ENCODE measurements at regions not wholly inside any gene's neighbourhood (a gene's known extent, or its start where the extent isn't known, plus 50 kb on each side); places are given as distances from the start of the nearest gene placed in this dataset.

DNA sequence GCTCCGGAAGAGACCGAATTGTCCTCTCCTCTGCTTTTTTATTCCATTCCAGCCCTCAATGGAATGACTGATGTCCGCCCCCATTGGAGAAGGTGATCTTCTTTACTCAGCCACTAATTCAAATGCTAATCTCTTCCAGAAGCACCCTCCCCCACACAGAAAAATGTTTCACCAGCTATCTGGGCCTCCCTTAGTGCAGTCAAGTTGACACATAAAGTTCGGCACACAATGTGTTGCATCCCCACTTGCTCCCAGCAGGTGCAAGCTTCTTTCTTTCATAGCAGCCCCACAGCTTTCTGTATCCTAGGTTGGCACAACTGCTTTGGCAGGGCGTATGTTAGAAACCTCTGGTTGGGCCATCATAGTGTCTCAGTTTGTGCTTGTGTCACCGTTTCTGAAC lies 73.3 kb upstream of the TLR3 start:
- TF ChIP-seq POLR2AphosphoS5 (IDR thresholded peaks at IDR 0.05) (no peak), MXI1 (conservative IDR thresholded peaks at IDR 0.05; ENCODE audit: poor library complexity, severe bottlenecking) (no peak), TAF1 (IDR thresholded peaks at IDR 0.05; ENCODE audit: low read depth) (no peak), EP300 (conservative IDR thresholded peaks at IDR 0.05; ENCODE audit: poor library complexity, severe bottlenecking) (no peak), CTCF (IDR thresholded peaks at IDR 0.05; ENCODE audit: poor library complexity, severe bottlenecking) (no peak), EZH2 (IDR thresholded peaks at IDR 0.05; ENCODE audit: borderline replicate concordance, insufficient read depth, low read length, poor library complexity, severe bottlenecking) (no peak), REST (IDR thresholded peaks at IDR 0.05; ENCODE audit: borderline replicate concordance) (no peak)
- Histone ChIP-seq H2AFZ (ENCODE audit: low read depth, low read length) (no peak overlapping the region), H3K4me2 (ENCODE audit: low read length) (no peak overlapping the region)

GRCh38 chr4:185997296-185997695 lies 71.7 kb upstream of the TLR3 start:
- no peaks in the 10 kb centered on the region for H3K9me2 ChIP-seq (ENCODE audit: insufficient read depth, low read length)
- TF ChIP-seq RAD21 (conservative IDR thresholded peaks at IDR 0.05), result no peak
- TF ChIP-seq EP300 (conservative IDR thresholded peaks at IDR 0.05; ENCODE audit: poor library complexity, severe bottlenecking), result no peak
- no peak for TF ChIP-seq TAF1 (IDR thresholded peaks at IDR 0.05; ENCODE audit: low read depth)
- TF ChIP-seq REST (IDR thresholded peaks at IDR 0.05; ENCODE audit: borderline replicate concordance), result no peak
- no peak for TF ChIP-seq MXI1 (conservative IDR thresholded peaks at IDR 0.05; ENCODE audit: poor library complexity, severe bottlenecking)
- TF ChIP-seq SMC3 (conservative IDR thresholded peaks at IDR 0.05; ENCODE audit: poor library complexity), result no peak
- TF ChIP-seq EZH2 (IDR thresholded peaks at IDR 0.05; ENCODE audit: borderline replicate concordance, insufficient read depth, low read length, poor library complexity, severe bottlenecking), result no peak
- no peak for TF ChIP-seq POLR2AphosphoS5 (IDR thresholded peaks at IDR 0.05)
- no peak for TF ChIP-seq CTCF (IDR thresholded peaks at IDR 0.05; ENCODE audit: poor library complexity, severe bottlenecking)
- no peaks in the 10 kb centered on the region for H4K20me1 ChIP-seq (ENCODE audit: insufficient read depth)
- H3F3A ChIP-seq (ENCODE audit: insufficient read depth, low read length, poor library complexity, severe bottlenecking), result no peaks in the 10 kb centered on the region
- no peaks in the 10 kb centered on the region for H3K36me3 ChIP-seq (ENCODE audit: insufficient read depth, low read length)
- no peak overlapping the region for H3K4me2 ChIP-seq (ENCODE audit: low read length)
- H3K9ac ChIP-seq (ENCODE audit: low read length), result no peak overlapping the region
- no peak overlapping the region for H3K4me3 ChIP-seq (ENCODE audit: low read length)
- H3K27ac ChIP-seq (ENCODE audit: low read length), result no peak overlapping the region
- H3K9me3 ChIP-seq (ENCODE audit: low read length), result no peaks in the 10 kb centered on the region
- no peak overlapping the region for H2AFZ ChIP-seq (ENCODE audit: low read depth, low read length)
- no peaks in the 10 kb centered on the region for H3K27me3 ChIP-seq (ENCODE audit: insufficient read depth, low read depth, low read length)
- no peaks in the 10 kb centered on the region for H3K79me2 ChIP-seq (replicated peaks; ENCODE audit: insufficient read depth, low read length)

More for the DNA sequence above, 73.3 kb upstream of the TLR3 start:
- H3K79me2 ChIP-seq (replicated peaks; ENCODE audit: insufficient read depth, low read length), result no peaks in the 10 kb centered on the region
- H3K27ac ChIP-seq (ENCODE audit: low read length), result no peak overlapping the region
- no peaks in the 10 kb centered on the region for H4K20me1 ChIP-seq (ENCODE audit: insufficient read depth)
- H3F3A ChIP-seq (ENCODE audit: insufficient read depth, low read length, poor library complexity, severe bottlenecking), result no peaks in the 10 kb centered on the region
- H3K9me2 ChIP-seq (ENCODE audit: insufficient read depth, low read length), result no peaks in the 10 kb centered on the region
- no peak overlapping the region for H3K9ac ChIP-seq (ENCODE audit: low read length)
- H3K36me3 ChIP-seq (ENCODE audit: insufficient read depth, low read length), result no peaks in the 10 kb centered on the region
- no peak overlapping the region for H3K4me3 ChIP-seq (ENCODE audit: low read length)
- no peaks in the 10 kb centered on the region for H3K9me3 ChIP-seq (ENCODE audit: low read length)
- H3K27me3 ChIP-seq (ENCODE audit: insufficient read depth, low read depth, low read length), result no peaks in the 10 kb centered on the region
